Peyer's patch (tissue), 4 donors: ENCODE measurements at regions not wholly inside any gene's neighbourhood (a gene's known extent, or its start where the extent isn't known, plus 50 kb on each side); places are given as distances from the start of the nearest gene placed in this dataset.

Source experiments
- CTCF ChIP-seq, 6 experiments: fragments of 450-650 bp in 4 of 6; fragments of 200-600 bp in 2 of 6; sonication (generic) in 1 of 6; IDR thresholded peaks; one replicate each; pipeline ENCODE4 v1.5.1; 2017 to 2019; ENCODE audit warnings: antibody characterized with exemption in 6 of 6, mild to moderate bottlenecking in 3 of 6, moderate library complexity in 1 of 6
- POLR2A ChIP-seq, 2 donors: fragments of 450-650 bp; IDR thresholded peaks; one replicate each; pipeline ENCODE4 v1.5.1; 2017; ENCODE audit warnings: antibody characterized with exemption in 2 of 2, mild to moderate bottlenecking in 2 of 2, moderate library complexity in 2 of 2

- no peak for TF ChIP-seq POLR2A (IDR thresholded peaks at IDR 0.05)
- TF ChIP-seq CTCF (IDR thresholded peaks at IDR 0.05) = no peak
Observed at GRCh38 chr16:85267414-85267945, 155.2 kb upstream of the CIBAR2 start.
